ENCODE measurements at regions not wholly inside any gene's neighbourhood (a gene's known extent, or its start where the extent isn't known, plus 50 kb on each side); places are given as distances from the start of the nearest gene placed in this dataset.

- Histone ChIP-seq H2BK5ac (ENCODE audit: insufficient read length, low read length) (no peak overlapping the region), H3K9ac (ENCODE audit: extremely low read depth, insufficient read length, low read length) (no peak overlapping the region), H4K20me1 (ENCODE audit: control insufficient read depth, insufficient read depth, insufficient read length) (no peaks in the 10 kb centered on the region), H3K18ac (ENCODE audit: insufficient read length, low read depth, low read length) (no peak overlapping the region), H3K79me2 (ENCODE audit: insufficient read depth, low read length) (no peaks in the 10 kb centered on the region), H3K56ac (ENCODE audit: insufficient read length, low read depth, low read length) (no peak overlapping the region), H3K79me1 (ENCODE audit: insufficient read depth, low read depth, low read length, poor library complexity, severe bottlenecking) (no peaks in the 10 kb centered on the region), H3K27me3 (ENCODE audit: insufficient read depth, low read length) (no peaks in the 10 kb centered on the region; the same call in 1 of the 2 replicates), H3K4ac (ENCODE audit: low read depth, low read length) (no peak overlapping the region), H4K8ac (replicated peaks; ENCODE audit: insufficient read length, low read depth, low read length) (no peak overlapping the region), H3T11ph (ENCODE audit: low read length) (no peak overlapping the region), H2AK5ac (ENCODE audit: insufficient read length, low read length) (no peak overlapping the region), H3K4me2 (ENCODE audit: insufficient read depth, insufficient read length, low read length) (no peak overlapping the region), H3K27ac (ENCODE audit: insufficient read length, low read depth, low read length) (no peak overlapping the region), H2BK12ac (ENCODE audit: insufficient read length, low read depth, low read length) (no peak overlapping the region), H4K91ac (ENCODE audit: insufficient read length, low read depth, low read length) (no peak overlapping the region), H3K23me2 (ENCODE audit: insufficient read length, low read depth, low read length, poor library complexity, severe bottlenecking) (no peaks in the 10 kb centered on the region), H2BK120ac (ENCODE audit: low read depth, low read length, poor library complexity, severe bottlenecking) (no peak overlapping the region), H3K14ac (ENCODE audit: insufficient read depth, low read length) (no peak overlapping the region; the same call in 1 of the 2 replicates), H3K4me1 (ENCODE audit: insufficient read depth, low read length) (no peaks in the 10 kb centered on the region), H4K5ac (ENCODE audit: insufficient read length, low read depth, low read length) (no peak overlapping the region), H3K23ac (ENCODE audit: insufficient read length, low read depth, low read length) (no peak overlapping the region), H3K9me3 (ENCODE audit: control insufficient read depth, low read depth, low read length) (no peaks in the 10 kb centered on the region), H2BK20ac (ENCODE audit: low read depth, low read length, poor library complexity, severe bottlenecking) (no peak overlapping the region), H2BK15ac (ENCODE audit: low read depth, low read length) (no peak overlapping the region), H2AFZ (ENCODE audit: low read length) (no peak overlapping the region)
- no peak overlapping the region for H3K4me3 Mint-ChIP-seq
- H3K36me3 Mint-ChIP-seq (ENCODE audit: insufficient read depth in 1 of 3, low read depth in 3 of 3): no peaks in the 10 kb centered on the region
- peak overlapping the region in 1 of 3 experiments; percentile 61; a peak in 1 of 7 replicates for H3K27ac Mint-ChIP-seq
- WGBS (ENCODE audit: extremely low coverage, insufficient read length, low lambda C conversion rate): no CpG with 5 or more reads among the region's 7 CpGs
- no peak for TF ChIP-seq CTCF (conservative IDR thresholded peaks at IDR 0.05)
- no peaks in the 10 kb centered on the region for H3K4me1 Mint-ChIP-seq
- peaks cover 0 to 4% of the 10 kb centered on the region in 2 experiments; a peak in 1 of 5 replicates for H3K9me3 Mint-ChIP-seq
- H3K27me3 Mint-ChIP-seq (ENCODE audit: low read depth): peaks cover 78% of the 10 kb centered on the region
- no peak for DNase-seq
Observed at GRCh38 chr5:6315580-6315979, 62.8 kb downstream of the MED10 start.
